HEK293T (cell line): ENCODE measurements at regions not wholly inside any gene's neighbourhood (a gene's known extent, or its start where the extent isn't known, plus 50 kb on each side); places are given as distances from the start of the nearest gene placed in this dataset.

ENCODE experiments used
- CTCF ChIA-PET: fragments of 350-600 bp; formaldehyde crosslinking; extraction: SDS; loops from one replicate; lab custom pipeline; 2021; ENCODE audit warnings: antibody characterized with exemption, inconsistent platforms; lab: Yijun Ruan, JAX
- POLR2A ChIA-PET: fragments of 350-600 bp; formaldehyde crosslinking; extraction: SDS; loops from one replicate; lab custom pipeline; 2020; ENCODE audit warnings: antibody characterized with exemption, inconsistent platforms; lab: Yijun Ruan, JAX
- DNase-seq: peaks from one replicate; pipeline ENCODE4 v3.0.0; 2012; ENCODE audit warnings: mixed read lengths; ENCODE audit errors: extremely low spot score
- ARNT ChIP-seq: fragments of 450-650 bp; IDR thresholded peaks from 2 replicates; pipeline ENCODE4 v1.6.1; 2017; ENCODE audit warnings: mild to moderate bottlenecking
- BHLHE40 ChIP-seq: fragments of 450-650 bp; IDR thresholded peaks from 2 replicates; pipeline ENCODE4 v1.6.1; 2016; ENCODE audit warnings: mild to moderate bottlenecking, moderate library complexity, borderline replicate concordance
- CTBP1 ChIP-seq: fragments of 450-650 bp; IDR thresholded peaks from 2 replicates; pipeline ENCODE4 v1.6.1; 2016; ENCODE audit warnings: borderline replicate concordance
- ELF4 ChIP-seq: fragments of 450-650 bp; IDR thresholded peaks from 2 replicates; pipeline ENCODE4 v1.6.1; 2017; ENCODE audit warnings: antibody characterized with exemption
- FOXA1 ChIP-seq: fragments of 450-650 bp; IDR thresholded peaks from 2 replicates; pipeline ENCODE4 v1.6.1; 2016; ENCODE audit warnings: mild to moderate bottlenecking
- FOXK2 ChIP-seq: fragments of 450-650 bp; IDR thresholded peaks from 2 replicates; pipeline ENCODE4 v1.6.1; 2016; ENCODE audit warnings: mild to moderate bottlenecking
- FOXM1 ChIP-seq: fragments of 450-650 bp; IDR thresholded peaks from 2 replicates; pipeline ENCODE4 v1.6.1; 2017; ENCODE audit warnings: mild to moderate bottlenecking, borderline replicate concordance
- HDGF ChIP-seq: fragments of 450-650 bp; IDR thresholded peaks from 2 replicates; pipeline ENCODE4 v1.6.1; 2017; ENCODE audit warnings: antibody characterized with exemption, borderline replicate concordance
- L3MBTL2 ChIP-seq: fragments of 450-650 bp; conservative IDR thresholded peaks from 2 replicates; pipeline ENCODE4 v1.6.1; 2016; ENCODE audit warnings: mild to moderate bottlenecking
- LEF1 ChIP-seq: fragments of 450-650 bp; IDR thresholded peaks from 2 replicates; pipeline ENCODE4 v1.6.1; 2017; ENCODE audit warnings: mild to moderate bottlenecking, borderline replicate concordance
- NFRKB ChIP-seq: fragments of 450-650 bp; IDR thresholded peaks from 2 replicates; pipeline ENCODE4 v1.6.1; 2016; ENCODE audit warnings: mild to moderate bottlenecking, moderate library complexity
- SP1 ChIP-seq: fragments of 450-650 bp; IDR thresholded peaks from 2 replicates; pipeline ENCODE4 v1.6.1; 2017
- SUZ12 ChIP-seq: fragments of 450-650 bp; IDR thresholded peaks from 2 replicates; pipeline ENCODE4 v1.6.1; 2016; ENCODE audit warnings: mild to moderate bottlenecking
- TARDBP ChIP-seq: fragments of 450-650 bp; IDR thresholded peaks from 2 replicates; pipeline ENCODE4 v1.6.1; 2016
- ZNF384 ChIP-seq: fragments of 450-650 bp; IDR thresholded peaks from 2 replicates; pipeline ENCODE4 v1.6.1; 2016
- TF ChIP-seq, protein P1 (sequence below): fragments of 450-650 bp; IDR thresholded peaks from 2 replicates; pipeline ENCODE4 v1.6.1; 2016

DNA sequence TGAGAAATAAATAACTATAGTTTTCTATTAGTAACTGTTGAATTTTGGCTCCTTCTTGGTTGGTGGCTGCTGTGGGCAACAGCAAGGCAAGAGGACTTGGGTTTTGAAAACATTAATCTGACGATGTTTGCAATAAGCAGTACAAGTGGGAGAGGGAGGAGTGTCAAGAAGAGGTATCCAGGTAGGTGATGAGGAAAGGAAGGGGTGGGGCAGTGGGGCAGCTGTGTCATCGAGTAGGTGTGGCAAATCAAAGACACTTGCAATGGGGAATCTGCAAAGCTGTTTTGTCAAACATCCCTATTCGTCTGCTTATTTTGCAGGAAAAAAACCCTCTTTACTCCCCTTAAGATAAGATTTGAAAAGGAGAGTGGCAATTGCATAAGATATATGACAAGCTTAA lies 171.9 kb upstream of the MAP3K7 start:
- POLR2A ChIA-PET, result no interaction called here
- TF ChIP-seq FOXM1 (no peak), L3MBTL2 (no peak), ZNF384 (no peak), ELF4 (no peak)
- DNase-seq, result no peak
- CTCF ChIA-PET, result no interaction called here

DNA sequence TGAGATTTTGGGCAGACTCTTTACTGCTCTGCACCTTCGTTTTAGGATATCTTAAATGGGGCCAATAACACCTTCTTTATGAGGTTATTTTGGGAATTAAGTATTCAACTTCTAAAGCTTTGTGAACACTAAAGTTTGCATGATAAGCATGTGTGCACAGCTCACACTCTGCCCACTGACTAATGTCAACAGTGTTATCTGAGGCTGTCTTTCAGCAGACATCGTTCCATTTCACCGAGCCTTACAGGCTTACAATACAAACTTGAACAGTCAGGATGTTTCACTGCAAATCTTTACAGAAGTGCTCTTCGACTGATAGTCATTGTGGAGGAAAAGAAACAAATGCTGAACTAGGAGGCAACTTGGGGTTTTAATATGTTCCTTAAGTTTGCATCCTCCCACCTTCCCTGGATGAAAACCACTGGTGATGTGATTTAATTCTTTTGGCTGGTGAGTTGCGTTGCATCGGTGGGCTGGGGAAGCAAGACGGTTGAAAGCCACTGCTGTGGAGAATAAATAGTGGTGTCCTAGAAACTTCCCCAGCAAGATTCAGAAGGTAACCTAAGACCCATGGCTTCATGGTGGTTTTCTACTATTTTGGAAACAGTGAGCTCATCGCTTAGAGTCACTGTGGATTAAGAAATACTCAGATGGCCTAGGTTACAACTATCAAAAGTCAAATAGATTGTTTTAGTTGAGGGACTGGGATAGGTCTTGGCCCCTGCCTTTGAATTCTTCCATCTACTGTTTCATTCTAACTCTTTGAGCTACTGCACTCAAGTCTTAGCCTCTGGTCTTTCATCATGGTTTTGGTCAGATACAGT lies 167.2 kb upstream of the MAP3K7 start:
- TF ChIP-seq L3MBTL2 (no peak), FOXM1 (no peak), LEF1 (no peak), ZNF384 (no peak), SP1 (no peak), CTBP1 (no peak), ARNT (no peak), TARDBP (no peak), SUZ12 (no peak), FOXA1 (no peak), HDGF (no peak), NFRKB (no peak), BHLHE40 (no peak), ELF4 (no peak), FOXK2 (no peak)
- TF ChIP-seq, protein P1, sequence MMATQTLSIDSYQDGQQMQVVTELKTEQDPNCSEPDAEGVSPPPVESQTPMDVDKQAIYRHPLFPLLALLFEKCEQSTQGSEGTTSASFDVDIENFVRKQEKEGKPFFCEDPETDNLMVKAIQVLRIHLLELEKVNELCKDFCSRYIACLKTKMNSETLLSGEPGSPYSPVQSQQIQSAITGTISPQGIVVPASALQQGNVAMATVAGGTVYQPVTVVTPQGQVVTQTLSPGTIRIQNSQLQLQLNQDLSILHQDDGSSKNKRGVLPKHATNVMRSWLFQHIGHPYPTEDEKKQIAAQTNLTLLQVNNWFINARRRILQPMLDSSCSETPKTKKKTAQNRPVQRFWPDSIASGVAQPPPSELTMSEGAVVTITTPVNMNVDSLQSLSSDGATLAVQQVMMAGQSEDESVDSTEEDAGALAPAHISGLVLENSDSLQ, result no peak
- CTCF ChIA-PET, result interaction anchor here (0.6 to 1.3 kb wide), 2 partner anchors 96 to 231 kb away, joined by 3 read pairs; no protein-coding TSS in a partner anchor

GRCh38 chr6:90739802-90740201 lies 152.9 kb upstream of the MAP3K7 start:
- CTCF ChIA-PET, result interaction anchor here (0.6 to 1.2 kb wide), 2 partner anchors 11 to 14 kb away, joined by 3 to 4 read pairs; no protein-coding TSS in a partner anchor
- TF ChIP-seq HDGF (no peak), FOXK2 (no peak), LEF1 (no peak), BHLHE40 (no peak), CTBP1 (no peak), ELF4 (no peak), L3MBTL2 (no peak), ARNT (no peak), ZNF384 (no peak), TARDBP (no peak)
- TF ChIP-seq, protein P1, result no peak
- no peak for DNase-seq
- POLR2A ChIA-PET, result interaction anchor here (1.4 kb wide), 1 partner anchor 9 kb away, joined by 3 read pairs; no protein-coding TSS in a partner anchor

More for the DNA sequence above, 167.2 kb upstream of the MAP3K7 start:
- POLR2A ChIA-PET, result no interaction called here
- DNase-seq, result no peak

- TF ChIP-seq BHLHE40, result no peak
- TF ChIP-seq, protein P1, result no peak
- TF ChIP-seq SP1, result no peak
- TF ChIP-seq FOXK2, result no peak
- no peak for TF ChIP-seq ELF4
- TF ChIP-seq FOXA1, result no peak
- TF ChIP-seq HDGF, result no peak
- POLR2A ChIA-PET, result interaction anchor here (1.4 kb wide), 1 partner anchor 9 kb away, joined by 3 read pairs; no protein-coding TSS in a partner anchor
- DNase-seq, result no peak
- CTCF ChIA-PET, result interaction anchor here (0.6 to 1.3 kb wide), 3 partner anchors 13 to 130 kb away, joined by 3 read pairs; no protein-coding TSS in a partner anchor
These were observed 152.5 kb upstream of the MAP3K7 start for GRCh38 chr6:90739339-90739738.

GRCh38 chr6:90730151-90730673 lies 143.3 kb upstream of the MAP3K7 start:
- DNase-seq, result no peak
- ChIA-PET POLR2A (no interaction called here), CTCF (no interaction called here)
- no peak for TF ChIP-seq TARDBP

DNA sequence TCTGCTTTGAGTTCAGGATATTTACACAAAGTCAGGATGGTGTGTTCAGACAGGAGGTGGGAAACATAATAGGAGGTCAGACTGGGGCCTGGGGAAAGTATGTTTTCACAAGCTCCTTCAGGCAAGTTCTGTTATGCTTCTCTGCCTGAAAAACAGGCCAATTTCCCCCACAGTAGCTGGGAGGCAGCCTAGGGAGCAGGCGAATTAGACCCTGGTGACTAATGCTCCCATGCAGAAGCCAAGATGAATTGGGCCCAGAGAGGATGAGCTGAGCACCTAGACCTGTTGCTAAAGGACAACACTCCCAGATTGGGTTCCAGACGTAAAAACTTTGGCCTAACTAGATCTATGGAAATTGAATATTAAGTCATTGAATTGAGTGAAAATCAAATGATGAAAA lies 142.2 kb upstream of the MAP3K7 start:
- TF ChIP-seq SP1, result no peak
- TF ChIP-seq ELF4, result no peak
- no peak for TF ChIP-seq FOXK2
- no peak for TF ChIP-seq FOXA1
- TF ChIP-seq FOXM1, result no peak
- DNase-seq, result no peak
- ChIA-PET CTCF (no interaction called here), POLR2A (interaction anchor here (1.5 kb wide), 1 partner anchor 118 kb away, joined by 3 read pairs; no protein-coding TSS in a partner anchor)
